Endodermal cell (in vitro differentiated cells): ENCODE measurements at regions not wholly inside any gene's neighbourhood (a gene's known extent, or its start where the extent isn't known, plus 50 kb on each side); places are given as distances from the start of the nearest gene placed in this dataset.

Experiments used
- DNase-seq: peaks from one replicate; pipeline ENCODE4 v3.0.0-alpha.2; 2017
- H3K27ac ChIP-seq: 2 replicates; pipeline ENCODE4 v1.5.1; 2013; ENCODE audit warnings: mild to moderate bottlenecking, low read depth, low read length, moderate library complexity
- H3K27me3 ChIP-seq: 2 replicates; pipeline ENCODE4 v1.6.1; 2013; ENCODE audit warnings: mild to moderate bottlenecking, low read length, moderate library complexity; ENCODE audit not compliant: insufficient read depth, control insufficient read depth, poor library complexity, severe bottlenecking
- H3K36me3 ChIP-seq: 2 replicates; pipeline ENCODE4 v1.7.0; 2013; ENCODE audit warnings: mild to moderate bottlenecking, low read length, moderate library complexity; ENCODE audit not compliant: control insufficient read depth, insufficient read depth
- H3K4me1 ChIP-seq: one replicate; pipeline ENCODE4 v1.7.0; 2013; ENCODE audit warnings: low read length; ENCODE audit not compliant: control insufficient read depth, insufficient read depth
- H3K4me3 ChIP-seq: 2 replicates; pipeline ENCODE4 v1.5.1; 2013; ENCODE audit warnings: mild to moderate bottlenecking, low read length, moderate library complexity
- H3K9ac ChIP-seq: 2 replicates; pipeline ENCODE4 v1.6.1; 2013; ENCODE audit warnings: mild to moderate bottlenecking, low read length, moderate library complexity; ENCODE audit not compliant: poor library complexity, severe bottlenecking; ENCODE audit errors: extremely low read depth
- H3K9me3 ChIP-seq: 2 replicates; pipeline ENCODE4 v1.6.1; 2013; ENCODE audit warnings: mild to moderate bottlenecking, low read length, moderate library complexity; ENCODE audit not compliant: control insufficient read depth
- H3K27ac Mint-ChIP-seq: 2 replicates; pipeline ENCODE4 v1.8.0; 2020; ENCODE audit warnings: mixed read lengths
- H3K27me3 Mint-ChIP-seq: 2 replicates; pipeline ENCODE4 v1.8.0; 2021; ENCODE audit warnings: mild to moderate bottlenecking, mixed read lengths; ENCODE audit not compliant: insufficient read depth
- H3K36me3 Mint-ChIP-seq: 2 replicates; pipeline ENCODE4 v1.8.0; 2020; ENCODE audit warnings: low read depth, mixed read lengths
- H3K4me1 Mint-ChIP-seq: 2 replicates; pipeline ENCODE4 v1.8.0; 2020; ENCODE audit warnings: mixed read lengths
- H3K4me3 Mint-ChIP-seq: 2 replicates; pipeline ENCODE4 v1.8.0; 2020; ENCODE audit warnings: mild to moderate bottlenecking, moderate library complexity, mixed read lengths
- H3K9me3 Mint-ChIP-seq: 2 replicates; pipeline ENCODE4 v1.8.0; 2020; ENCODE audit warnings: mild to moderate bottlenecking, mixed read lengths
- CTCF ChIP-seq: fragments of 200-600 bp; sonication (generic); conservative IDR thresholded peaks from 2 replicates; pipeline ENCODE4 v1.5.0; 2021; ENCODE audit warnings: antibody characterized with exemption, mild to moderate bottlenecking
- WGBS, 2 experiments: methylation state at CpG; one replicate each; pipeline versions ENCODE4 v1.1.5 to v1.1.7; 2013; ENCODE audit warnings: missing lambda C conversion rate in 2 of 2, mixed read lengths in 1 of 2; ENCODE audit not compliant: insufficient coverage in 1 of 2, insufficient read length in 1 of 2; 5-methylcytosine and 5-hydroxymethylcytosine counted together

- H3K27me3 Mint-ChIP-seq, result no peaks in the 10 kb centered on the region
- Histone ChIP-seq H3K27ac (no peak overlapping the region), H3K9ac (no peak overlapping the region), H3K4me3 (no peak overlapping the region), H3K36me3 (no peaks in the 10 kb centered on the region), H3K4me1 (no peaks in the 10 kb centered on the region), H3K27me3 (peaks cover 8% of the 10 kb centered on the region), H3K9me3 (no peaks in the 10 kb centered on the region)
- no peak for DNase-seq
- no peak overlapping the region for H3K4me3 Mint-ChIP-seq
- H3K27ac Mint-ChIP-seq, result no peak overlapping the region
- no peak for TF ChIP-seq CTCF
- H3K4me1 Mint-ChIP-seq, result peaks cover 5% of the 10 kb centered on the region
- no peaks in the 10 kb centered on the region for H3K36me3 Mint-ChIP-seq
- 77 to 86% methylated on average over 2 to 4 of the region's 4 CpGs for WGBS, 2 experiments
- no peaks in the 10 kb centered on the region for H3K9me3 Mint-ChIP-seq
Observed at GRCh38 chr11:88405853-88406252, 68.3 kb upstream of the CTSC start.

GRCh38 chr11:88404932-88405710 is 67.6 kb upstream of the CTSC start:
- Mint-ChIP-seq H3K27ac (no peak overlapping the region), H3K9me3 (no peaks in the 10 kb centered on the region), H3K36me3 (no peaks in the 10 kb centered on the region), H3K4me3 (no peak overlapping the region), H3K27me3 (no peaks in the 10 kb centered on the region), H3K4me1 (peaks cover 5% of the 10 kb centered on the region)
- Histone ChIP-seq H3K4me1 (no peaks in the 10 kb centered on the region), H3K9ac (no peak overlapping the region), H3K36me3 (no peaks in the 10 kb centered on the region), H3K27me3 (peaks cover 8% of the 10 kb centered on the region), H3K4me3 (no peak overlapping the region), H3K9me3 (no peaks in the 10 kb centered on the region), H3K27ac (no peak overlapping the region)
- WGBS, 2 experiments, result no CpG with 5 or more reads among the region's 1 CpG
- no peak for DNase-seq
- no peak for TF ChIP-seq CTCF

GRCh38 chr11:88404391-88404790 is 66.9 kb upstream of the CTSC start:
- no peaks in the 10 kb centered on the region for H3K4me1 ChIP-seq
- peaks cover 5% of the 10 kb centered on the region for H3K4me1 Mint-ChIP-seq
- H3K9ac ChIP-seq, result no peak overlapping the region
- H3K27ac ChIP-seq, result no peak overlapping the region
- H3K36me3 Mint-ChIP-seq, result no peaks in the 10 kb centered on the region
- H3K9me3 ChIP-seq, result no peaks in the 10 kb centered on the region
- DNase-seq, result no peak
- H3K4me3 ChIP-seq, result no peak overlapping the region
- TF ChIP-seq CTCF, result no peak
- no peak overlapping the region for H3K27ac Mint-ChIP-seq
- H3K9me3 Mint-ChIP-seq, result no peaks in the 10 kb centered on the region
- H3K4me3 Mint-ChIP-seq, result no peak overlapping the region
- 90 to 95% methylated on average over 2 of the region's 2 CpGs for WGBS, 2 experiments
- peaks cover 8% of the 10 kb centered on the region for H3K27me3 ChIP-seq
- H3K36me3 ChIP-seq, result no peaks in the 10 kb centered on the region
- no peaks in the 10 kb centered on the region for H3K27me3 Mint-ChIP-seq
